Right lobe of liver (tissue), 4 donors: ENCODE measurements at regions not wholly inside any gene's neighbourhood (a gene's known extent, or its start where the extent isn't known, plus 50 kb on each side); places are given as distances from the start of the nearest gene placed in this dataset.

ENCODE experiments used
- POLR2A ChIP-seq: fragments of 450-650 bp; IDR thresholded peaks from one replicate; pipeline ENCODE4 v1.6.1; 2017; ENCODE audit warnings: antibody characterized with exemption, mild to moderate bottlenecking
- TF ChIP-seq, protein P1 (sequence below), 4 donors: fragments of 200-600 bp in 3 of 4; fragments of 450-650 bp in 1 of 4; IDR thresholded peaks; one replicate each; pipeline versions ENCODE4 v1.5.1 to v1.8.0; 2016 to 2022; ENCODE audit warnings: antibody characterized with exemption in 4 of 4, mild to moderate bottlenecking in 2 of 4
- donor health status: DM: no; HTN: no; CAD: no.
- donor health status: DM: no; HTN: no; CAD: no.
- donor health status: DM: no; HTN: yes; CAD: no.

DNA sequence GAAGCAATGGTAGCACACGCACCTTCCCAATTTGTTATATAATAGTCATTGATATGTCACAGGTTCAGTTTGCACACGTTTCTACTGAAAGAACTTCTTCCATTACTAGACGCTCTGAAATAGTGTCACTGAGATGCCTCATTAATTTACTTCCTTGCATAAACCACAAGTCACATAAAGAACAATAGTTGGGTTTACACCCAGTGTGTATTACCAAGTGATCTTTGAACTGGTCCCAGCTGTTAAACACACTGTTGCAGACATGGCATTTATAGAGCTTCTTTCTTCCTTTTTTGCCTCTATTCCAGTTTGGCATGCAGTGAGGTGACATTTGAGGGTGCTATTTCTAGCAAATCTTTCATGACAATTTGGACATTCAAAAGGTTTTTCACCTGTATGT, 245.3 kb downstream of the EPM2A start:
- TF ChIP-seq, protein P1, sequence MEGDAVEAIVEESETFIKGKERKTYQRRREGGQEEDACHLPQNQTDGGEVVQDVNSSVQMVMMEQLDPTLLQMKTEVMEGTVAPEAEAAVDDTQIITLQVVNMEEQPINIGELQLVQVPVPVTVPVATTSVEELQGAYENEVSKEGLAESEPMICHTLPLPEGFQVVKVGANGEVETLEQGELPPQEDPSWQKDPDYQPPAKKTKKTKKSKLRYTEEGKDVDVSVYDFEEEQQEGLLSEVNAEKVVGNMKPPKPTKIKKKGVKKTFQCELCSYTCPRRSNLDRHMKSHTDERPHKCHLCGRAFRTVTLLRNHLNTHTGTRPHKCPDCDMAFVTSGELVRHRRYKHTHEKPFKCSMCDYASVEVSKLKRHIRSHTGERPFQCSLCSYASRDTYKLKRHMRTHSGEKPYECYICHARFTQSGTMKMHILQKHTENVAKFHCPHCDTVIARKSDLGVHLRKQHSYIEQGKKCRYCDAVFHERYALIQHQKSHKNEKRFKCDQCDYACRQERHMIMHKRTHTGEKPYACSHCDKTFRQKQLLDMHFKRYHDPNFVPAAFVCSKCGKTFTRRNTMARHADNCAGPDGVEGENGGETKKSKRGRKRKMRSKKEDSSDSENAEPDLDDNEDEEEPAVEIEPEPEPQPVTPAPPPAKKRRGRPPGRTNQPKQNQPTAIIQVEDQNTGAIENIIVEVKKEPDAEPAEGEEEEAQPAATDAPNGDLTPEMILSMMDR (IDR thresholded peaks at IDR 0.05), result no peak
- TF ChIP-seq POLR2A, result no peak
